Body of pancreas (tissue), 4 donors: ENCODE measurements at regions not wholly inside any gene's neighbourhood (a gene's known extent, or its start where the extent isn't known, plus 50 kb on each side); places are given as distances from the start of the nearest gene placed in this dataset.

Experiments used
- CTCF ChIP-seq, 7 experiments: fragments of 450-650 bp in 4 of 7; fragments of 200-600 bp in 3 of 7; sonication (generic) in 3 of 7; IDR thresholded peaks; one replicate each; pipeline ENCODE4 v1.5.1; 2016 to 2019; ENCODE audit warnings: antibody characterized with exemption in 7 of 7
- POLR2A ChIP-seq, 3 donors: fragments of 450-650 bp; IDR thresholded peaks; one replicate each; pipeline ENCODE4 v1.6.1; 2016; ENCODE audit warnings: antibody characterized with exemption in 3 of 3, mild to moderate bottlenecking in 2 of 3

- no peak for TF ChIP-seq CTCF (IDR thresholded peaks at IDR 0.05)
- TF ChIP-seq POLR2A (IDR thresholded peaks at IDR 0.05), result no peak
Observed at GRCh38 chr18:75880925-75881504, 453.5 kb upstream of the SMIM21 start.
